AG09309 (cell line): ENCODE measurements at regions not wholly inside any gene's neighbourhood (a gene's known extent, or its start where the extent isn't known, plus 50 kb on each side); places are given as distances from the start of the nearest gene placed in this dataset.

Experiments used
- DNase-seq: peaks from one replicate; pipeline ENCODE4 v3.0.0-alpha.2; 2010; ENCODE audit warnings: low read depth
- H3K4me3 ChIP-seq: 2 replicates; pipeline ENCODE4 v1.5.1; 2011; ENCODE audit warnings: mild to moderate bottlenecking, low read depth, low read length, moderate library complexity; ENCODE audit not compliant: control insufficient read depth
- TF ChIP-seq, protein P1 (sequence below): IDR thresholded peaks from 2 replicates; pipeline ENCODE4 v1.5.1; 2011; ENCODE audit warnings: mild to moderate bottlenecking, low read depth, low read length, inconsistent platforms; ENCODE audit not compliant: insufficient read depth, control insufficient read depth; ENCODE audit errors: missing control alignments

DNA sequence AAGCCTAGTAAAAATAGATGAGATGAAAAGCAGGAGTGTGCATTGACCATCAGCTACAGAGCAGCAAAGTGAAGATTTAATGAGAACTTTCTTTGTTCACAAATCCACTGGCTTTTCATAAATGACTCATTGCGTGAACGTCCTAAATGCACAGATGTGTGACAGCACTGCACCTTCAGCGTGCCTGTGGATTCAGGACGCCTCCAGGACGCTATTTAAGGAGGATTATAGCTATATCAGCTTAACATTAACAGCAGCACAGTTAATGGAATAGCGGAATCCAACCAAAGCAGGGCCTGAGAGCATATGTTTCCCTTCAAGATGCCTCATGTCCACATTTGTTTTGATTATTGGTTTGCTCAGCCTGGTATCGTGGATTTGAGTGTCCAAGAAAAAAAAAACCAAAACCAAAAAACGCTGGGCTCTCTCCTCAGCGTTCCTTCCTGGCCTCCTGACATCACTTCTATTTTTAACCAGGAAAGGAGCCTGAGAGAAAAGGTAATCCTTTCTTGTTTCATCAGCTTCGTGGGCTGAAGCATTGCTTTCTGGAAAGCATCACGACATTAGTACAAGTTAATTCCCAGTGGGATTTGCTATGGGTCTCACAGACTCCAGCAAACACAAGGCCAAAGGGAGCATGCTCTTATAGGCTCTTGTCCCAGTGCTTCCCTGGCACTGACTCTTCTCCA, 447.0 kb upstream of the SMIM21 start:
- TF ChIP-seq, protein P1, sequence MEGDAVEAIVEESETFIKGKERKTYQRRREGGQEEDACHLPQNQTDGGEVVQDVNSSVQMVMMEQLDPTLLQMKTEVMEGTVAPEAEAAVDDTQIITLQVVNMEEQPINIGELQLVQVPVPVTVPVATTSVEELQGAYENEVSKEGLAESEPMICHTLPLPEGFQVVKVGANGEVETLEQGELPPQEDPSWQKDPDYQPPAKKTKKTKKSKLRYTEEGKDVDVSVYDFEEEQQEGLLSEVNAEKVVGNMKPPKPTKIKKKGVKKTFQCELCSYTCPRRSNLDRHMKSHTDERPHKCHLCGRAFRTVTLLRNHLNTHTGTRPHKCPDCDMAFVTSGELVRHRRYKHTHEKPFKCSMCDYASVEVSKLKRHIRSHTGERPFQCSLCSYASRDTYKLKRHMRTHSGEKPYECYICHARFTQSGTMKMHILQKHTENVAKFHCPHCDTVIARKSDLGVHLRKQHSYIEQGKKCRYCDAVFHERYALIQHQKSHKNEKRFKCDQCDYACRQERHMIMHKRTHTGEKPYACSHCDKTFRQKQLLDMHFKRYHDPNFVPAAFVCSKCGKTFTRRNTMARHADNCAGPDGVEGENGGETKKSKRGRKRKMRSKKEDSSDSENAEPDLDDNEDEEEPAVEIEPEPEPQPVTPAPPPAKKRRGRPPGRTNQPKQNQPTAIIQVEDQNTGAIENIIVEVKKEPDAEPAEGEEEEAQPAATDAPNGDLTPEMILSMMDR, result no peak
- no peak for DNase-seq
- H3K4me3 ChIP-seq, result no peak overlapping the region

DNA sequence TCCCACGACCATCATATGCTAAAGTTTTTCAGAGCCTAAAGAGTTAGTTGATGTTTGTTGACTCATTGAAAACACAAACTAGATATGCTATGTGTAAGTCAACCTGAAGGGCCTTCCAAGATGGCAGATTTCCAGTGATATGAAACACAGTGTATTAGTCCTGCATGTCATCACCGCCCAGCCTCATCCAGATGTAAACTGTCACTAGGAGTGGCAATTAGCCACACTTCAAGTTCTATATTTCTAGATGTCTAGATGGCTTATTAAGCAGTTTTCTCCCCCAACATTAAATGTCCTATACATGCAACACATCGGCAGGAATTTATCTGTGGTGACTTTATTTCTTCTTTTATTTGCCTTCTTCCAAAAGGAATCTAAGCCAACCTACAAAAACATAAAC, 444.1 kb upstream of the SMIM21 start:
- H3K4me3 ChIP-seq, result no peak overlapping the region
- DNase-seq, result no peak
- TF ChIP-seq, protein P1, result no peak

DNA sequence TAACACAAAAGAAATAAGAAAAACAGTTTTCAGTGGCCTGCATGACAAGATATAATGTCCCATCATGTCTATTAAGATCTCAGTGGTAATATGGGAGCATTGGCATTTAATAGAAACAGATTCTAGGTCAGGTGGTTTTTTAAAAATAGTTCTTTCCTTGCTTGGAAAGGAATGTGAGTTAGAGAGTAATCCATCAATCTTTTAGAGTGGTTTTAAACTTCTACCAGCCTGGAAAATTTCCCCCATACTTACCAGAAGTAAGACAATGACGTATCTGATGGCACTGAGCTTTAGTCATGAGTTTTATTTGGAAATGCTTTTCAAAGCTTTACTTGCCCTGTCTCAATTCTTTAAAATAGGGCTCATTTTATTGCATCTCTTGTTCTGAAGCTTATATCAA, 441.7 kb upstream of the SMIM21 start:
- TF ChIP-seq, protein P1, result no peak
- DNase-seq, result no peak
- H3K4me3 ChIP-seq, result no peak overlapping the region

DNA sequence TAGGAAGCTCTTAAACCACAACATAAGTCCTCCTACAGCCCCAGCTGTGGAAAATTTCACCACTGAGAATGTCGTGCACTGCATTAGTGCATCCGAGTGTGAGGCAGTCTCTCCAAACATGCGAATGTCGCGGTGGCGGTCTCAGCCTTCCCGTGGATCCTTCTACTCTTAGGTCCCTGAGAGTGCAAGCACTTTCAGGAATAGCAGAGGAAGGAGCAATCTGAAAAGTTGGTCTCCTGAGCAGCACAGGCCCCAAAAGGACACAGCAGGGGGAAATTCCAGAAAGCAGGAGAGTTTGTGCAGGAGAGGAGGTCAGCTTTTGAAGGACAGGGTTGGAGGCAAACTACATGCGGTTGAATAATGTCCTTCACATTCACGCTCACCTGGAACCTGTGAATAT, 440.5 kb upstream of the SMIM21 start:
- H3K4me3 ChIP-seq, result no peak overlapping the region
- no peak for DNase-seq
- TF ChIP-seq, protein P1, result no peak

DNA sequence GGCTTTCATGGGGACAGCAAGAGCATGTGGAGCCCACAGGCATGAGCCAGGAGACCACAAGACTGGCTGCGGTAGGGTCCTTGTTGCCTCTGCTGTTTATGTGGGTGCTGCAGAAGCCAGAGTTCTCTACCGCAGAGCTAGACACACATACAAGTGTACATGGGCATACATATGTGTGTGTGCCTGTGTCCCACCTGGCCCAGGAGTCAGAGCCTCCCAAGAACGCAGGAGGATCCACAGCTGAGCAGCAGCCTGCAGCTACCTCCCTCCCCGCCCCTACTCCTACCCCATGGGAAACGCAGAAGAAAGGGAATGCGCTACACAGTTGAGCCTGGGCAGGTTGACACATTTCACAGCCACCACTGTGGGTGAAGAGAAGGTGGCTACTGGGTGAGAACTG, 438.1 kb upstream of the SMIM21 start:
- TF ChIP-seq, protein P1, result no peak
- no peak for DNase-seq
- no peak overlapping the region for H3K4me3 ChIP-seq

DNA sequence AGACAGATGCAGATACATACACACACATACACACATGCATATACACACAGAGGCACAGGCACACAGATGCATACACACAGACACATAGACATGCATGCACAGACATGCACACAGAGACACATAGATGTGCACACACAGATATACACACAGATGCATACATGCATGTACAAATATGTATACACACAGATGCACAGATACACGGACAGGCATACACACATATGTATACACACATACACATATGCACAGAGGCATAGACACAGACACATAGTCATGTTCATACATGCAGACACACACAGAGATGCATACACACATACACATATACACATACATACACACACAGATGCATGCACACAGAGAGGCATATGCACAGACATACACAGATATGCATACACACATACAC, 437.3 kb upstream of the SMIM21 start:
- no peak for DNase-seq
- TF ChIP-seq, protein P1, result no peak
- no peak overlapping the region for H3K4me3 ChIP-seq

DNA sequence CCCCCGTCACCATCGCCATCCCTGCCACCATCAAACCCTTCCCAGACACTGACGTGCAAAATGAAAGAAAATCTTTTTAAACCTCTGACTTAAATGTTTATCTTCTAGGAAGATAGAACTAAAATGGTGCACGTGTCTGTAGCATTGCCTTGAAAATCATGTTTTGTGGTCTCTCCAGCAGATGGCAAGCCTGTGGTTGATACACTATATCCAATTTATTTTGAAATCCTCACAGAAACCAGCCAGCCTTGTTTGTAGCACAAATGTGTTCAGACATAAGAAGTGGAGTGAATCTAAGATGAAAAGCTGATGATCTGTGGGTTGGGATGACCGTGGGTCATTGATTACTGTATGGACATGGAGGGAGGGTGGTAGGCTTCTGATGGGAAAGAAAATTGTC, 436.2 kb upstream of the SMIM21 start:
- H3K4me3 ChIP-seq, result no peak overlapping the region
- TF ChIP-seq, protein P1, result no peak
- DNase-seq, result no peak
